Muscle of leg (tissue), 3 donors: ENCODE measurements at regions not wholly inside any gene's neighbourhood (a gene's known extent, or its start where the extent isn't known, plus 50 kb on each side); places are given as distances from the start of the nearest gene placed in this dataset.
A peak's percentile ranks its signal among the peaks of the same experiment; 100 is the strongest.

Experiments
- DNase-seq: peaks from one replicate; pipeline ENCODE4 v3.0.0; 2013
- H3K27ac ChIP-seq: one replicate; pipeline ENCODE4 v1.5.1; 2013; ENCODE audit warnings: mild to moderate bottlenecking, low read length, control low read depth
- H3K27me3 ChIP-seq: one replicate; pipeline ENCODE4 v1.6.1; 2013; ENCODE audit warnings: low read length; ENCODE audit not compliant: control insufficient read depth, insufficient read depth
- H3K36me3 ChIP-seq: one replicate; pipeline ENCODE4 v1.6.1; 2013; ENCODE audit warnings: low read length; ENCODE audit not compliant: control insufficient read depth, insufficient read depth
- H3K4me1 ChIP-seq: one replicate; pipeline ENCODE4 v1.6.1; 2013; ENCODE audit warnings: low read length; ENCODE audit not compliant: control insufficient read depth, insufficient read depth
- H3K4me3 ChIP-seq: one replicate; pipeline ENCODE4 v1.5.1; 2013; ENCODE audit warnings: low read length, control low read depth
- H3K9me3 ChIP-seq: replicated peaks from 2 replicates; pipeline ENCODE4 v1.6.1; 2013; ENCODE audit warnings: low read depth, low read length; ENCODE audit not compliant: control insufficient read depth
- WGBS: methylation state at CpG from one replicate; pipeline ENCODE4 v1.1.5; 2013; ENCODE audit warnings: missing lambda C conversion rate; ENCODE audit not compliant: insufficient coverage; 5-methylcytosine and 5-hydroxymethylcytosine counted together

DNA sequence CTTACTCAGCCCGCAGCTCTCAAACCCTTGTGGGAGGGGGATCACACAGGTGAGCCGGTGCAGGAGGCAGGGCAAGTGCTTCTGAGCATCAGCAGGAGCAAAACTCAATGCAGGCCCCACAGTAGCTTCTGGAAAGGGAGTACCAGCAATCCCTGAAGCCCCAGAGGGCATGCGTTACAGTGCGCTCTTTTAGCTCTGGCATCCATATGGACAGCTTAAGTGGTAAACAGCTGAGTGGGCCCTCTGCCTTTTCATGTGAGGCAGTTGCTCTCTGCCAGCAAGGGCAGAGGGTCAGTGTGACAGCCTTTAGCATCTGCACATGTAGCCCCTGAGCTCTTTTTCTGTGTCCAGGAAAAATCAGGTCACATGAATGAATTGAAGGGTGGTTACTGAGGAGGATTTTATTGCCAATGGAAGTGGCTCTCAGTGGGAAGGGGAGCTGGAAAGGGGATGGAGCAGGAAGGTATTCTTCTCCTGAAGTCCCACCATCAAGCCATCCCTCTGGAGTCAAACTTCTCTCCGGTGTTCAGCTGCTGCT, 464.3 kb upstream of the THRB start:
- peaks cover 2% of the 10 kb centered on the region for H3K4me1 ChIP-seq
- no peak overlapping the region for H3K27ac ChIP-seq
- no peaks in the 10 kb centered on the region for H3K27me3 ChIP-seq
- 69% methylated on average over 4 of the region's 5 CpGs for WGBS
- peaks cover 6% of the 10 kb centered on the region for H3K9me3 ChIP-seq
- H3K4me3 ChIP-seq = no peak overlapping the region
- no peak for DNase-seq
- H3K36me3 ChIP-seq = no peaks in the 10 kb centered on the region

DNA sequence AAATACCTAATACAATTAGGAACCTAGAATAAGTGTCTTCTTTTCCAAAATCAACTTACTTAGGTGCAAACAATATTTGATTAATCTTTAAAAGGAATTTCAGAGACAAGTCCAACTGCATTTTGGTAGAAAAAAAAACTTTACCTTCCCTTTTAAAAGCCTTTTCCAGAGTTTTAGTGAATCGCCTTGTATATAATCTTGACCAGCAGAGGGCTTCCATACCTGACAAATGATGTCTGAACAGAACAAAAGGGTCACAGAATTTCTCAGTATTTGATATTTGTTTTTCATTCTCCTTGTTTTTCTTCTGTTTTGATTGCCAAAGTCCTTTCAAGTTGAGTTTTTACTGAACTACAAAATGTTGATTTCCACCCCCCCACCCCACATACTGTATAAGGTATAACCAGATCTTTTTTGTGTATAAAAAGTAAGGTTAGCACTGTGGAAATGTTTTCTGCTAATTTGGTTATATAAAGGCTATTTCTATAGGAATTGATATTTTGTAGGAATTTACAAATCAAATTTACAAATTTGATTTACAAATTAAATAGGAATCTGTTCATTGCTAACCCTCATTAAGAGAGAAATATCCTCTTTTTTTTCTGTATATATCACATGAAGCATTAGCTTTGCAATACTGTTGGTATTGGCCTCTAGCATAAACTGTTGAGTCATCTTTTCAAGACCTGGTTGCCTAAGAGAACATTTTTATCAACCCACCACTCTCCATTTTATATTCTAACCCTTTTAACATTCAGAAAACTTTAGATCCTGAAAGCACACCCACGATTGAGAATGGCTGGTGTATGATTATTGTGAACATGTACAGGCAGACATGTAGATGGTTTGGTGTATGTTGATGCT, 464.1 kb upstream of the RARB start:
- Histone ChIP-seq H3K4me3 (no peak overlapping the region), H3K27me3 (no peaks in the 10 kb centered on the region), H3K4me1 (peaks cover 2% of the 10 kb centered on the region), H3K36me3 (no peaks in the 10 kb centered on the region), H3K9me3 (peaks cover 4% of the 10 kb centered on the region), H3K27ac (no peak overlapping the region)
- WGBS = 100% methylated on average over 1 of the region's 2 CpGs
- peak; percentile 76 for DNase-seq

DNA sequence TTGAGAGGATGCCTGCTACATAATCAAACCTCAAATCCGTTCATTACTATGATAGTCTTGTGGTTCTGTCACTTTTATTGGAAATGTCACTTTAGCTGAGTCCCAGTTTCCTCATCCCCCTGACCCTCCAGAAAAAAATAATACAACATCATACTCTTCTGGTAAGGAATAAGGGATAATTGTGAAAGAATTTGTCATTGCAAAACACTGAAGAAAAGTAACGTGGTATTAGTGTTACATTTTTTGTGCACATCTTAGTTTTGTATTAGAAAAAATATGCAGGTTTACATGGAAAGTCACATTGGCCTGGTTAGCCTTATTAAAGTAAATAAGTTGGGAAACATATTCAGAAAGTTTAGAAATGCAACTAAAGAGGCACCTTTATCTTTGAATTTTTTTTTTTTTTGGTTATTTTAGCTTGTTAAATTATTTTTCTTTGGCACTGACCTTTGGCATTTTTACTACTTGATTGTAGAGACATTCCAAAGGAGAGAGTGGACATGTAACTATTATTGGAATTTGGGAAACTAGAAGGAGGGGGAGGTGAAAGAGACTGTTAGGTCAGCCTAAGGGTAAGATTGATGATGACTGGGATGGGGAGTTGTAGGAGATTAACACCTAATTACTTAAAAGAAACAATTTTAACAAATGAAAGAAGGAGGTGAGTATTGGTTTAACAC, 462.2 kb upstream of the RARB start:
- Histone ChIP-seq H3K9me3 (no peaks in the 10 kb centered on the region), H3K27me3 (no peaks in the 10 kb centered on the region), H3K36me3 (no peaks in the 10 kb centered on the region), H3K4me3 (no peak overlapping the region), H3K27ac (no peak overlapping the region), H3K4me1 (peaks cover 2% of the 10 kb centered on the region)
- DNase-seq = no peak
- 40% methylated on average over 1 of the region's 2 CpGs for WGBS

DNA sequence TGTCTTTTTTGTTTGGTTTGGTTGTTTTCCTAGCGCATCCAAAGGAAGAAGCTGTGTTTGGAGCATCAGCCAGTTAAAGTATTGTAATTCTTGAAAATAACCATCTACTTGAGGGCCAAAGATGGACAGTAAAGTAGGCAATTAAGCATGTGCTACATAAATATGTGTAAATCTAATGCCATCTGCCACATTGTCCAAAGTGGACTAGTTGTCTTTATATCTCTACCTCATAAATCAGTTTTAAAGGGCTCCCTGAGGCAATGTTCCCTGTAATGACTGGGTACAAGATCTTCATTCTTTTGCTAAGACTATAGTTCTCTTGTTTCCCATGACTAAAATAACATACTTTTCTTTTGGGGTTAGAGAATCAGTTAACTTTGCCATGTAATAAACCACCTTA, 460.0 kb upstream of the RARB start:
- Histone ChIP-seq H3K9me3 (no peaks in the 10 kb centered on the region), H3K27me3 (no peaks in the 10 kb centered on the region), H3K4me3 (no peak overlapping the region), H3K27ac (no peak overlapping the region), H3K4me1 (peaks cover 2% of the 10 kb centered on the region), H3K36me3 (no peaks in the 10 kb centered on the region)
- WGBS = no CpG with 5 or more reads among the region's 1 CpG
- no peak for DNase-seq

DNA sequence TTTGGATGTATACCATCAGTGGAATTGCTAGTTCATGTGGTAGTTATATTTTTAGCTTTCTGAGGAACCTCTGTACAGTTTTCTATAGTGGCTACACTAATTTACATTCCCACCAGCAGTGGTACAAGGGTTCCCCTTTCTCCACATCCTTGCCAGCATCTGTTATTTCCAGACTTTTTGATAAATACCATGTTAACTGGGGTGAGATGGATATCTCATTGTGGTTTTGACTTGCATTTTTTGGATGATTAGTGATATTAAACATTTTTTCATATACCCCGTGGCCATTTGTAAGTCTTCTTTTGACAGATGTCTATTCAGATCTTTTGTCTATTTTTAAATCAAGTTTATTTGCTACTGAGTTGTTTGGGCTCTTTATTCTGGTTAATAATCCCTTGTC, 455.6 kb upstream of the RARB start:
- DNase-seq = no peak
- Histone ChIP-seq H3K4me1 (no peaks in the 10 kb centered on the region), H3K27ac (no peak overlapping the region), H3K27me3 (no peaks in the 10 kb centered on the region), H3K9me3 (no peaks in the 10 kb centered on the region), H3K36me3 (no peaks in the 10 kb centered on the region), H3K4me3 (no peak overlapping the region)
- no CpG with 5 or more reads among the region's 1 CpG for WGBS

DNA sequence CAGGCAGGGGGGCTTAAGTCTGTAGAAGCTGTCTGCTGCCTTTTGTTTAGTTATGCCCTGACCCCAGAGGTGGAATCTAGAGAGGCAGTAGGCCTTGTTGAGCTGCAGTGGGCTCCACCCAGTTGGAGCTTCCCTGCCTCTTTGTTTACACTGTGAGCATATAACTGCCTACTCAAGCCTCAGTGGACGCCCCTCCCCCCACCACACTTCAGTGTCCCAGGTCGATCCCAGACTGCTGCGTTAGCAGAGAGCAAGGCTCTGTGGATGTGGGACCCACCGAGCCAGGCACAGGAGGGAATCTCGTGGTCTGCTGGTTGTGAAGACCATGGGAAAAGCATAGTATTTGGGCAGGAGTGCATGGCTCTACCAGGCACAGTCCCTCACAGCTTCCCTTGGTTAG, 446.8 kb upstream of the RARB start:
- no peak for DNase-seq
- Histone ChIP-seq H3K27me3 (no peaks in the 10 kb centered on the region), H3K4me3 (no peak overlapping the region), H3K4me1 (peaks cover 16% of the 10 kb centered on the region), H3K36me3 (no peaks in the 10 kb centered on the region), H3K27ac (no peak overlapping the region), H3K9me3 (peaks cover 2% of the 10 kb centered on the region)
- WGBS = 83% methylated on average over 3 of the region's 5 CpGs

DNA sequence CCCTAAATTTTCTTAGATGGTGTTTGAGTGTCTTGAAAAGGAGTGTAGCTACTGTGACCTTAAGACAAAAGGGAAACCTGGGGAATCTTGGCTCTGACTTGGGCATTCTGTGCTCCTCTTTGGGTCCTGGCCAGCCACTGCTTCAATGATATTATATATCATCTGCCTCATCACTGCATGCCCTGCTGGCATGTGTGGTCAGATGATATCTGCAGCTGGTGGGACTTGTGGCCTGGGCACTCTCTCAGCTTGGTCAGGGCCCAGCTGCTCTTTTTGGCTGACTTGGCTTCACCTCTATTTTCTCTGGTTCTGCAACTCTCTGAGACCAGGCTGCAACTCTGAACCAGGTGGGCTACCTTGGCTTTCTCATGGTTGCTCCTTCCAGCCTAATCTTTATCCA, 446.1 kb upstream of the RARB start:
- Histone ChIP-seq H3K36me3 (no peaks in the 10 kb centered on the region), H3K4me3 (no peak overlapping the region), H3K27me3 (no peaks in the 10 kb centered on the region), H3K9me3 (peaks cover 2% of the 10 kb centered on the region), H3K27ac (peak overlapping the region; percentile 80), H3K4me1 (peaks cover 16% of the 10 kb centered on the region)
- peak; percentile 75 for DNase-seq

DNA sequence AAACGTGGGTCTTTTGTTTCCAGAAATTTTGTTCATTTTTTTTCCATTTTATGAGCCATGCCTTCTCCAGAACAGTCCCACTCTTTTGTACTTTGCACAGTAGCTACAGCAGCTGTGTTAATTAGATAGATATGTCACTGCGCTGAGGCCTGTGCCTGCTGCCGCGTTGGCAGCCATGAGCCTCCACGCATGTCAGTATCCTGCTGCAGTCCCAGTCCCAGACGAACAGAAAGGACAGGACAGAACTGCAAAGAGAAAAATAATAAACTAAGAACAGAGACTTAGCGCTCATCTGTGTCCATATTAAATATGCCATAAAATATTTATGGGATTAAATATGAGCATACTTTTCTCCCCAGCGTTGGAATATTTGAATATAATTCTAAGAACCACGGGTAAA, 442.4 kb upstream of the RARB start:
- Histone ChIP-seq H3K27ac (no peak overlapping the region), H3K36me3 (no peaks in the 10 kb centered on the region), H3K9me3 (no peaks in the 10 kb centered on the region), H3K4me1 (peaks cover 16% of the 10 kb centered on the region), H3K4me3 (no peak overlapping the region), H3K27me3 (no peaks in the 10 kb centered on the region)
- WGBS = 50% methylated on average over 3 of the region's 9 CpGs
- peak; percentile 37 for DNase-seq

DNA sequence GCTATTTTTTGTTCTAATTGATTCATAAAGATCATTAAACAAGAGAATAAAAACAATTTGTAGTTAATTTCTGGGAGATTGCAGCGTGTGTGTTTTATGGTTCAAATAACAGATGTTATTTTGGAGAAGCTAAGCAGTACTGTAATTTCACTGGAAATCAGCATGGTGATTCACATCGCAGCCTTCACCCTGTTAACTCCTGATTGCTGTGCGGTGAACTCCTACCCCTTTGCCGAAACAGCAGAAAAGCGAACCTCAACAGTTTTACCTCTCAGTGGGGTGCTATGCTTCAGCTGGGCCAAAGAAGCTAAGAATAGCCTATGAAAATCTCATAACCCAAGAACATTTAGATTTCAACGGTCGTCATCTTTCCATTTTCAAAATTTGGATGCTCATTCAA, 441.5 kb upstream of the RARB start:
- Histone ChIP-seq H3K27ac (no peak overlapping the region), H3K9me3 (no peaks in the 10 kb centered on the region), H3K27me3 (no peaks in the 10 kb centered on the region), H3K4me1 (peaks cover 12% of the 10 kb centered on the region), H3K36me3 (no peaks in the 10 kb centered on the region), H3K4me3 (no peak overlapping the region)
- DNase-seq = no peak
- WGBS = 61% methylated on average over 4 of the region's 7 CpGs

DNA sequence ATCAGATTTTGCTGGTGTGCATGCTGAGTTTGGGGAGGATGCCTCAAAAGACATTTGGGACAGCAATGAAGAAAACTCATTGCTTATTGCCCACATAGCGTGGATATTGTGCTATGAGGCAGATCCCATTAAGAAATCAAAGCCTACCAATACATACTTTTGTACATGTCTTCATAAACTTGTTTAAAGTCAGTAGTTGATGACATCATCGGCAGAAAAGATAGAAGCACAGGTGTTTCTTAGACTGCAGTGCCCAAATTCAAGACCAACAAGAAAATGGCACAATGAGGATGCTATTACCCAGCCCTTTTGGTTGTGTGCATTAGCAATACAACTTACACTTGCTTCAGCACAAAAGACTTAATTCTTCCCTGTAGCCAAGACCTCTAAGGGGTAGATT, 428.7 kb upstream of the RARB start:
- Histone ChIP-seq H3K27ac (no peak overlapping the region), H3K27me3 (no peaks in the 10 kb centered on the region), H3K9me3 (no peaks in the 10 kb centered on the region), H3K36me3 (no peaks in the 10 kb centered on the region), H3K4me3 (no peak overlapping the region), H3K4me1 (peaks cover 5% of the 10 kb centered on the region)
- 100% methylated on average over 1 of the region's 2 CpGs for WGBS
- DNase-seq = no peak
